ENCODE measurements at regions not wholly inside any gene's neighbourhood (a gene's known extent, or its start where the extent isn't known, plus 50 kb on each side); places are given as distances from the start of the nearest gene placed in this dataset.

- TF ChIP-seq CTCF (IDR thresholded peaks at IDR 0.05; ENCODE audit: extremely low read depth, insufficient read depth, missing control alignments): no peak
- DNase-seq (ENCODE audit: low spot score): no peak
- in situ Hi-C loops (cut with MboI; ENCODE audit: low pct_unique_long_range_greater_than_20kb, low sequenced_read_pairs, unreplicated experiment): no loop called here
Observed at GRCh38 chr5:114702731-114703130, 340.9 kb downstream of the KCNN2 start.

GRCh38 chr5:114702136-114702535 is 340.3 kb downstream of the KCNN2 start:
- no peak for TF ChIP-seq CTCF (IDR thresholded peaks at IDR 0.05; ENCODE audit: extremely low read depth, insufficient read depth, missing control alignments)
- in situ Hi-C loops (cut with MboI; ENCODE audit: low pct_unique_long_range_greater_than_20kb, low sequenced_read_pairs, unreplicated experiment): no loop called here
- no peak for DNase-seq (ENCODE audit: low spot score)

- in situ Hi-C loops (cut with MboI; ENCODE audit: low pct_unique_long_range_greater_than_20kb, low sequenced_read_pairs, unreplicated experiment): no loop called here
- DNase-seq (ENCODE audit: low spot score): no peak
- TF ChIP-seq CTCF (IDR thresholded peaks at IDR 0.05; ENCODE audit: extremely low read depth, insufficient read depth, missing control alignments): no peak
Observed at GRCh38 chr5:114700823-114701222, 339.0 kb downstream of the KCNN2 start.

- in situ Hi-C loops (cut with MboI; ENCODE audit: low pct_unique_long_range_greater_than_20kb, low sequenced_read_pairs, unreplicated experiment): no loop called here
- DNase-seq (ENCODE audit: low spot score): no peak
- no peak for TF ChIP-seq CTCF (IDR thresholded peaks at IDR 0.05; ENCODE audit: extremely low read depth, insufficient read depth, missing control alignments)
Observed at GRCh38 chr5:114695292-114695904, 333.5 kb downstream of the KCNN2 start.

- in situ Hi-C loops (cut with MboI; ENCODE audit: low pct_unique_long_range_greater_than_20kb, low sequenced_read_pairs, unreplicated experiment): no loop called here
Observed at GRCh38 chr5:114686356-114686755, 324.5 kb downstream of the KCNN2 start.

GRCh38 chr5:114678778-114679177 is 316.9 kb downstream of the KCNN2 start:
- in situ Hi-C loops (cut with MboI; ENCODE audit: low pct_unique_long_range_greater_than_20kb, low sequenced_read_pairs, unreplicated experiment): no loop called here
- no peak for TF ChIP-seq CTCF (IDR thresholded peaks at IDR 0.05; ENCODE audit: extremely low read depth, insufficient read depth, missing control alignments)
- DNase-seq (ENCODE audit: low spot score): no peak

More at GRCh38 chr5:114686356-114686755, 324.5 kb downstream of the KCNN2 start:
- no peak for DNase-seq (ENCODE audit: low spot score)
- TF ChIP-seq CTCF (IDR thresholded peaks at IDR 0.05; ENCODE audit: extremely low read depth, insufficient read depth, missing control alignments): no peak
